Endodermal cell (in vitro differentiated cells): ENCODE measurements at regions not wholly inside any gene's neighbourhood (a gene's known extent, or its start where the extent isn't known, plus 50 kb on each side); places are given as distances from the start of the nearest gene placed in this dataset.

Source experiments
- DNase-seq: peaks from one replicate; pipeline ENCODE4 v3.0.0-alpha.2; 2017
- H3K27ac ChIP-seq: 2 replicates; pipeline ENCODE4 v1.5.1; 2013; ENCODE audit warnings: mild to moderate bottlenecking, low read depth, low read length, moderate library complexity
- H3K27me3 ChIP-seq: 2 replicates; pipeline ENCODE4 v1.6.1; 2013; ENCODE audit warnings: mild to moderate bottlenecking, low read length, moderate library complexity; ENCODE audit not compliant: insufficient read depth, control insufficient read depth, poor library complexity, severe bottlenecking
- H3K36me3 ChIP-seq: 2 replicates; pipeline ENCODE4 v1.7.0; 2013; ENCODE audit warnings: mild to moderate bottlenecking, low read length, moderate library complexity; ENCODE audit not compliant: control insufficient read depth, insufficient read depth
- H3K4me1 ChIP-seq: one replicate; pipeline ENCODE4 v1.7.0; 2013; ENCODE audit warnings: low read length; ENCODE audit not compliant: control insufficient read depth, insufficient read depth
- H3K4me3 ChIP-seq: 2 replicates; pipeline ENCODE4 v1.5.1; 2013; ENCODE audit warnings: mild to moderate bottlenecking, low read length, moderate library complexity
- H3K9ac ChIP-seq: 2 replicates; pipeline ENCODE4 v1.6.1; 2013; ENCODE audit warnings: mild to moderate bottlenecking, low read length, moderate library complexity; ENCODE audit not compliant: poor library complexity, severe bottlenecking; ENCODE audit errors: extremely low read depth
- H3K9me3 ChIP-seq: 2 replicates; pipeline ENCODE4 v1.6.1; 2013; ENCODE audit warnings: mild to moderate bottlenecking, low read length, moderate library complexity; ENCODE audit not compliant: control insufficient read depth
- H3K27ac Mint-ChIP-seq: 2 replicates; pipeline ENCODE4 v1.8.0; 2020; ENCODE audit warnings: mixed read lengths
- H3K27me3 Mint-ChIP-seq: 2 replicates; pipeline ENCODE4 v1.8.0; 2021; ENCODE audit warnings: mild to moderate bottlenecking, mixed read lengths; ENCODE audit not compliant: insufficient read depth
- H3K36me3 Mint-ChIP-seq: 2 replicates; pipeline ENCODE4 v1.8.0; 2020; ENCODE audit warnings: low read depth, mixed read lengths
- H3K4me1 Mint-ChIP-seq: 2 replicates; pipeline ENCODE4 v1.8.0; 2020; ENCODE audit warnings: mixed read lengths
- H3K4me3 Mint-ChIP-seq: 2 replicates; pipeline ENCODE4 v1.8.0; 2020; ENCODE audit warnings: mild to moderate bottlenecking, moderate library complexity, mixed read lengths
- H3K9me3 Mint-ChIP-seq: 2 replicates; pipeline ENCODE4 v1.8.0; 2020; ENCODE audit warnings: mild to moderate bottlenecking, mixed read lengths
- CTCF ChIP-seq: fragments of 200-600 bp; sonication (generic); conservative IDR thresholded peaks from 2 replicates; pipeline ENCODE4 v1.5.0; 2021; ENCODE audit warnings: antibody characterized with exemption, mild to moderate bottlenecking
- WGBS, 2 experiments: methylation state at CpG; one replicate each; pipeline versions ENCODE4 v1.1.5 to v1.1.7; 2013; ENCODE audit warnings: missing lambda C conversion rate in 2 of 2, mixed read lengths in 1 of 2; ENCODE audit not compliant: insufficient coverage in 1 of 2, insufficient read length in 1 of 2; 5-methylcytosine and 5-hydroxymethylcytosine counted together

GRCh38 chr10:31679936-31680335, 248.7 kb downstream of the ARHGAP12 start:
- DNase-seq, result no peak
- Mint-ChIP-seq H3K9me3 (peaks cover 53% of the 10 kb centered on the region), H3K27ac (no peak overlapping the region), H3K4me1 (peaks cover 4% of the 10 kb centered on the region), H3K36me3 (peaks cover under 1% of the 10 kb centered on the region), H3K27me3 (no peaks in the 10 kb centered on the region), H3K4me3 (no peak overlapping the region)
- Histone ChIP-seq H3K4me3 (no peak overlapping the region), H3K9me3 (peaks cover 68% of the 10 kb centered on the region), H3K27ac (peak overlapping the region; percentile 99), H3K9ac (no peak overlapping the region), H3K27me3 (no peaks in the 10 kb centered on the region), H3K36me3 (no peaks in the 10 kb centered on the region), H3K4me1 (no peaks in the 10 kb centered on the region)
- WGBS, 2 experiments, result 90 to 95% methylated on average over 4 of the region's 4 CpGs
- no peak for TF ChIP-seq CTCF

- WGBS, 2 experiments, result 93 to 100% methylated on average over 13 to 20 of the region's 20 CpGs
Measured at GRCh38 chr10:31678575-31679516, 249.8 kb downstream of the ARHGAP12 start.

GRCh38 chr10:31678139-31678536, 250.5 kb downstream of the ARHGAP12 start:
- peaks cover 4% of the 10 kb centered on the region for H3K4me1 Mint-ChIP-seq
- H3K9me3 ChIP-seq, result peaks cover 55% of the 10 kb centered on the region
- H3K36me3 Mint-ChIP-seq, result no peaks in the 10 kb centered on the region
- no peak for DNase-seq
- H3K4me1 ChIP-seq, result no peaks in the 10 kb centered on the region
- H3K36me3 ChIP-seq, result no peaks in the 10 kb centered on the region
- peak overlapping the region; percentile 99 for H3K27ac ChIP-seq
- H3K9me3 Mint-ChIP-seq, result peaks cover 53% of the 10 kb centered on the region
- 84 to 89% methylated on average over 5 to 12 of the region's 12 CpGs for WGBS, 2 experiments
- H3K4me3 ChIP-seq, result peak overlapping the region; percentile 41
- no peaks in the 10 kb centered on the region for H3K27me3 Mint-ChIP-seq
- H3K9ac ChIP-seq, result no peak overlapping the region
- TF ChIP-seq CTCF, result no peak
- H3K27ac Mint-ChIP-seq, result peak overlapping the region; percentile 94
- no peak overlapping the region for H3K4me3 Mint-ChIP-seq
- H3K27me3 ChIP-seq, result no peaks in the 10 kb centered on the region

More at GRCh38 chr10:31678575-31679516, 249.8 kb downstream of the ARHGAP12 start:
- Mint-ChIP-seq H3K36me3 (no peaks in the 10 kb centered on the region), H3K4me3 (no peak overlapping the region), H3K4me1 (peaks cover 4% of the 10 kb centered on the region), H3K27ac (no peak overlapping the region), H3K27me3 (no peaks in the 10 kb centered on the region), H3K9me3 (peaks cover 52% of the 10 kb centered on the region)
- H3K36me3 ChIP-seq, result no peaks in the 10 kb centered on the region
- H3K27ac ChIP-seq, result peak overlapping the region; percentile 99
- no peak for DNase-seq
- no peaks in the 10 kb centered on the region for H3K4me1 ChIP-seq
- peaks cover 62% of the 10 kb centered on the region for H3K9me3 ChIP-seq
- no peaks in the 10 kb centered on the region for H3K27me3 ChIP-seq
- no peak overlapping the region for H3K9ac ChIP-seq
- H3K4me3 ChIP-seq, result no peak overlapping the region
- no peak for TF ChIP-seq CTCF
